Peyer's patch (tissue), 4 donors: ENCODE measurements at regions not wholly inside any gene's neighbourhood (a gene's known extent, or its start where the extent isn't known, plus 50 kb on each side); places are given as distances from the start of the nearest gene placed in this dataset.

Experiments
- POLR2A ChIP-seq, 2 donors: fragments of 450-650 bp; IDR thresholded peaks; one replicate each; pipeline ENCODE4 v1.5.1; 2017; ENCODE audit warnings: antibody characterized with exemption in 2 of 2, mild to moderate bottlenecking in 2 of 2, moderate library complexity in 2 of 2
- TF ChIP-seq, protein P1 (sequence below), 6 experiments: fragments of 450-650 bp in 4 of 6; fragments of 200-600 bp in 2 of 6; sonication (generic) in 1 of 6; IDR thresholded peaks; one replicate each; pipeline ENCODE4 v1.5.1; 2017 to 2019; ENCODE audit warnings: antibody characterized with exemption in 6 of 6, mild to moderate bottlenecking in 3 of 6, moderate library complexity in 1 of 6

GRCh38 chr1:96998466-96998865 is 276.9 kb downstream of the PTBP2 start:
- TF ChIP-seq, protein P1, sequence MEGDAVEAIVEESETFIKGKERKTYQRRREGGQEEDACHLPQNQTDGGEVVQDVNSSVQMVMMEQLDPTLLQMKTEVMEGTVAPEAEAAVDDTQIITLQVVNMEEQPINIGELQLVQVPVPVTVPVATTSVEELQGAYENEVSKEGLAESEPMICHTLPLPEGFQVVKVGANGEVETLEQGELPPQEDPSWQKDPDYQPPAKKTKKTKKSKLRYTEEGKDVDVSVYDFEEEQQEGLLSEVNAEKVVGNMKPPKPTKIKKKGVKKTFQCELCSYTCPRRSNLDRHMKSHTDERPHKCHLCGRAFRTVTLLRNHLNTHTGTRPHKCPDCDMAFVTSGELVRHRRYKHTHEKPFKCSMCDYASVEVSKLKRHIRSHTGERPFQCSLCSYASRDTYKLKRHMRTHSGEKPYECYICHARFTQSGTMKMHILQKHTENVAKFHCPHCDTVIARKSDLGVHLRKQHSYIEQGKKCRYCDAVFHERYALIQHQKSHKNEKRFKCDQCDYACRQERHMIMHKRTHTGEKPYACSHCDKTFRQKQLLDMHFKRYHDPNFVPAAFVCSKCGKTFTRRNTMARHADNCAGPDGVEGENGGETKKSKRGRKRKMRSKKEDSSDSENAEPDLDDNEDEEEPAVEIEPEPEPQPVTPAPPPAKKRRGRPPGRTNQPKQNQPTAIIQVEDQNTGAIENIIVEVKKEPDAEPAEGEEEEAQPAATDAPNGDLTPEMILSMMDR (IDR thresholded peaks at IDR 0.05): no peak
- TF ChIP-seq POLR2A (IDR thresholded peaks at IDR 0.05): no peak
